Stimulated activated CD4-positive, alpha-beta T cell treated with anti-CD3 and anti-CD28 coated beads, Interleukin-2, amount 100 ng/mL, for 24 hours (primary cell): ENCODE measurements at regions not wholly inside any gene's neighbourhood (a gene's known extent, or its start where the extent isn't known, plus 50 kb on each side); places are given as distances from the start of the nearest gene placed in this dataset.

ENCODE experiments used
- DNase-seq, 2 donors: peaks; one replicate each; pipeline ENCODE4 v3.0.0-alpha.2; 2020

DNA sequence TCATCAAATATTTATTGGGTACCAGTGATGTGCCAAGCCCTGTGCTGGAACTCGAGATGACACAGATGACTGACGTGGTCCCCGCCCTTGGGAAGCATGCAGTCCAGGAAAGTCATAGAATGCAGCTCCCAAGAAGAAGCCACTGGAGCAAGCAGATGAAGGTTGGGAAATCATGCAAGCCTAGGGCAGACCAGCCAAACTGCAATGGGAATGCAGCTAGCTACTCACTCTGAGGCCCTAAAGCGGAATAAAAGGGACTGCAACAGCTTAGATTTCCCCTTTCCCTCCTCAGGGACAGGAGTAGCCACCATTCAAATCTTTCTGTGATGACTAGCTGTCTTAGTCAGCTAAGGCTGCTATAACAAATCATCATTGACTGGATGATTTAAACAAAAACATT, 152.2 kb downstream of the MAFB start:
- no peak for DNase-seq

DNA sequence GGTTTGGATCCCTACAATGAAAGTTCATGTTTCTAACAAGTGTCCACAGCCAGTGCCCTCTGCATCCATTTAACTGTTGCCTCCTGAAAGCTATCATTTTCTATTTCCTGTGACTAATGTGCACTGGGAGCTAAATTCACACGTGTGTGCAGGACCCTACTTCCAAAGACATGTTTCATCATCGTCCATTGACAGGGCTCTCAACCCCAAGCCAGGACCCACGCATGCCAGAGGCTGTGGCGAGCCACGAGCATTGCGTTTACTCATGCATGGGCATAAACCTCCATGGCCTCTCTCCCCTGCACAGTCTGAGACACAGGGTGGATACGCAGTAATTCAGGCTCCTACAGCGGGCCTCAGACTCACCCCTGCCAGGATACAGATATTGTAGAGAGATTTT, 153.2 kb downstream of the MAFB start:
- no peak for DNase-seq

DNA sequence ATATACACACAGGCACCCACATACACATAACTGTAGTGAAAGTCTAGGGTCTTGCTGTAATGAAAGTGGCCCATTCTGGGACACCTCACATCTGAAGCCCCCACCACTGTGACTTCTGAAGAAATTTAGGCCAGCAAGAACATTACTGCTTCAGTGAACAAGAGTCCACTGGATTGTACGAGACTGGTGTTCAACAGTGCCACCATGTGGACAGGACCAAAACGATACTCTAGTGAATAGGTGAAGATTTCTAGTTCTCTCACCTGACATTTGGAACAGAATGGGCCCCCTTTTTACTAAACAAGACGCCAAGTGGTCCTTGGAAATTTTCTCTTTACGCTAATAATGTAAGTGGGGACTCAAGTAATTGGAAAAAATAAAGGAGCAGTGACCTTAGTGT, 156.9 kb downstream of the MAFB start:
- peak in 1 of 2 donors; percentile 17 for DNase-seq

DNA sequence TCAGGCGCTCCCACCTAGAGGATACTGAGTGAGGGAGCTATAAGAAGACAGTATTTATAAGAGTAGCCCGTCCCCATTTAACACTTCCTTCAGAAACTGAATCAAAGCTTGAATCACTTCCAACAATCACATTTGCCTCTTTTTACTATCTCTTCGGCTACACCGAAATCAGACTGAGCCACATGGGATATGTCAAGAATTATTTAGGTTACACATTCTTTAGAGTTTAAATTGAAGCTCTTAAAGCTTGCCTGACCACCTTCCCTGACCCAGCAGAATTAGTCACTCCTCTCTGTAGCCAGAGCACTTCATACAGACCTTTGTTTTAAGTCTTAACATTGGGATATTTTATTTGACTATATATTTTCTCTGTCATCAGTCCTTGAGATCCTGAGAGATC, 163.7 kb downstream of the MAFB start:
- no peak for DNase-seq

DNA sequence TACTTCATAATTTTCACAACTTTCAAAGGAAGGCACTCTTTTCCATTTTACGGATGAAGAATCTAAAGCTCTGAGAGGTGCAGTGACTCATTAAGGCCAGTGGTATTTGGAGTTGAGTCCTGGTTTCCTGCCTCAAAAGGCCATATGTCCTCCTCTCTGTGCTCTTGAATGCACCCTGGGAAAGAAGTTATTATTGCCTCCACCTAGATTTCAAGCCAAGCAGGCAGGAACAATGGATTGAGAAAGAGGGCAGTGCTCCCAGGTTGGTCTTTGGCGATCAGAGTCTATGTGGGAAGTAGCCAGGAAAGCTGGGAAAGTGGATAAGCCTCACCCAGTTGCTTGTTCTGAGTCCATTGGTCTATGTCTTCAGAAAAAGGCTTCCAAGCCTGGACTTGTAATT, 165.0 kb downstream of the MAFB start:
- no peak for DNase-seq

DNA sequence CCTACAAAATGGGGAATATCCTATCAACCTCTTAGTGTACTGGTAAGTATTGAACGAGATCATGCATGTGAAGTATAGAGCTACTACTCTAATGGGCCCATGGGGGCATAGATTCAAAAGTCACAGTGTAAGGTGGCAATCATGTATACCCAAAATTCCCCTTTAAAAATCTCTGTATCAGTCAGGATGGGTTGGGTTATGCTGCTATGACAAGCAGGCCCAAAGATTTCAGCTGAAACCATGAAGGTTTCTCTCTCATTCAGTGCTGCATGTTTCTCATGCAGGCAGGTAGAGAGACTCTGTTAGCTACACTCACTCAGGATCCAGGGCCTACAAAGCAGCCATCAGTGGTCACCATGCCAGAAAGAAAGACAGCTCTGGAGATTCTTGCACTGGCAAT, 166.6 kb downstream of the MAFB start:
- DNase-seq, result no peak

DNA sequence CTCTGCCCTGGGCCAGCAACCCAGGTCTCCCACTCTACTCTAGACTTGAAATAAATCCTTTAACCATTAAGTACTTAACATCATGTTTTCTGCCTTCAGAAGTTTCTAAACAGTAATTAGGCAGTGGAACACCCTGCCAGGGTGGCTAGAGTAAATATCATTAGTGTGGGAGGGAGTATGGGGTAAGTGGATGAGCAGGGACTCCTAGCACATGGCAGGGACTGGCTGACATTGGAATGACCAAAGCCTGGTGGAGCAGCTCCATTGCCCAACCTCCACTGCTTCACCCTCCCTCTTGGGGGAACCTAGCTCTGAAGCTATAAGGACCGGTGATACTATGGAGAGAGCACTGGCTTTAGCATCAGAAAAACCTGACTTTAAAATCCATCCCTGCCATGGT, 167.1 kb downstream of the MAFB start:
- DNase-seq, result no peak

DNA sequence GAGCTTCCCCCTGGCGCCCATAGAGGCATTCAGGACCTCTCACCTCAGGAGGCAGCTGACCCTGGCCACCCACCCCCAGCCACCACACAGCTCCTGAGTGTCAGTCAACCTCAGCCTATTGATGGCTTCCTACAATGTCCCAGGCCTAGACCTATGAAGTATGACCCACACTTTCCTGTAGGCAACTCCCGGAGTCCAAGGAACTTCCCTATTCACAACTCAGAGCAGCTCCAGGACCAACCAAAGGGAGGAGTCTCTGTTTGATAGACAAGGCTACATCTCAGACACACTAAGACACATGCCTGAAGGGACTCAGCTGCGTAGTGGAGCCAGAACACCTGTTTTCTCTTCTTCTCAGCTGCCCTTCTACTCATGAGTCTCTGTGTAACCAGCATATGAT, 169.1 kb downstream of the MAFB start:
- no peak for DNase-seq

DNA sequence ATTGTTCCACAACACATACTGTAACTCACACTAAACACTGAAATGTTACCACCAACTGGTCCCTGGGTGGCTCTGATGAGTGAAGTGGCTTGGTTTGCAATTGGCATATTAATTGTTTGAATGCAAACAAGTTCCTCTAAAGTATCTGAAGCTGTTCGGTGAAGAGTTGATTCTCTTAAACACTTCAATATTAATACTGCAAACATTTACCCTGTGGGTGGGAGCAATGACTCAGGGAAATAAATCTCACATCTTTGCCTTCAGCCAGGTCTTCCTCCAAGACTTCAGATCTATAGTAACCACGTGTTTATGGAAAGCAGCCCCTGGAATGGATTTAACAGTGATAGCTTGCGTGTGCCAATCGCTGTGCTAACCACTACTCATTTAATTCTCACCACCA, 176.0 kb downstream of the MAFB start:
- no peak for DNase-seq

DNA sequence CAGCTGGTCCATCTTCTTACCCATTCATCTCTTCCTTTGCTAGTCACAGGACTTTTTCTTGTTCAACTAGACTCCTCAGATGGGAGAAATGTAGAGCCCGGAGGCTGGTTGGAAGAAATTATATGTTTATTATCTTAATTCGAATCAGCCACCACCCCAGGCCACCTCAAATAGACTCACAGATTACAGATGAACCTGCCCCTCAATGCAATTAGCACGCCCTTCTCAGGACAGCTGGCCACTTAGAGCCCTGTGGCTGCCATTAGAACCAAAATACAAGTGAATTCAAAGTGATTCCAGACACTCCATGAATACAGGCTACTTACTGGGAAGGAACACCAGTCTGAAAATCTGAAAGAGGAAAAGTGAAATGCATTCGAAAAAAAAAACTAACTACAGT, 176.4 kb downstream of the MAFB start:
- DNase-seq, result no peak

DNA sequence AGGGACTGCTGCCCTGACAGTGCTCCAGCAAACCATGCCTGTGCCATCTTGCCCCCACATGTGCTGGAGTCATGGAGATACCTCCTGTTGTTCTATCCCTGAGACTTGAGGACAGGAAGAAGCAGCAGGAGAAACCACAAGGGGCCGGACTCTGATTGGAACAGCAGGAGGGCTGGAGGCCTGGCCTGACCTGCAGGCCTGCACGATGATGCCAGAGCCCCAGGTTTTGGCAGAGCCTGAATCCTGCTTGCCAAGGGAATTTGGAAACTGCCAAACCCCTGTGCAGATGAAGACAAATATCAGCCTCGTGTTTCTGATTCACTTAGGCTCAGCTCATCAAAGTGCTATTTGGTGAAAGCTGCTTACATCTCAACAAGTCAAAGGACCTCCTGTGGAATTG, 177.6 kb downstream of the MAFB start:
- no peak for DNase-seq

DNA sequence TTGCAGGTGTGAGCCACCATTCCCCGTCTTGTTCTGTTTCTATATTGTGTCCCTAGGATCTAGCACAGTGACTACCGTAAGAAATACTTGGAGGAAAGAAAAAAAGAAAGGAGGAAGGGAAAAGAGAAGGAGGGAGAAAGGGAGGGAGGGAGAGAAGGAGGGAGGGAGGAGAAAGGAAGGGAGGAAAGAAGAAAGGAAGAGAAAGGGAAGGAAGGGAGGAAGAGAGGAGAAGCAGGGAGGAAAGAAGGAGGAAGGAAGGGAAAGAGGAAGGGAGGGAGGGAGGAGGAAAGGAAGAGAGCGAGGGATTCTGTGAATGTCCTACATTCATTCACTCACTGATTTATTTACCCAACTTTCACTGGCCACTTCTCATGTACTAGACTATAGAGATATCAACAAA, 178.4 kb downstream of the MAFB start:
- DNase-seq, result no peak

DNA sequence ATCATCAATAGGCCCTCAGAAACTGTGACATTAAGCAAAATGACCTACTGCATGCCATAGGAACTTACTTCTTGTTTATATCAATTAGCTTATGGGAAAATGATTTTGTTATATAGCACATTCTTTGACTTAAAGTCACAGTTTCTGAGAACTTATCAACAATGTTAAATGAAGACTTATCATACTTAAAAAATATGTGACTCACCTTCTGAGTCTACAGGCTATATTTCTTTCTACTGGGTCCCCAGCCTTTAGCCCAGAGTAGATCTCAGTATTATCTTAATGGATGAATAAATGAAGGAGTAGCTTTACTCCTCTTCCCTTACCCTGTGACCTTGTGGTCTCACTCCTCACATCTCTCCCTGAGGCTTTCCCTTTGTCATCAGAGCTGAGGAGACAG, 180.2 kb downstream of the MAFB start:
- no peak for DNase-seq

DNA sequence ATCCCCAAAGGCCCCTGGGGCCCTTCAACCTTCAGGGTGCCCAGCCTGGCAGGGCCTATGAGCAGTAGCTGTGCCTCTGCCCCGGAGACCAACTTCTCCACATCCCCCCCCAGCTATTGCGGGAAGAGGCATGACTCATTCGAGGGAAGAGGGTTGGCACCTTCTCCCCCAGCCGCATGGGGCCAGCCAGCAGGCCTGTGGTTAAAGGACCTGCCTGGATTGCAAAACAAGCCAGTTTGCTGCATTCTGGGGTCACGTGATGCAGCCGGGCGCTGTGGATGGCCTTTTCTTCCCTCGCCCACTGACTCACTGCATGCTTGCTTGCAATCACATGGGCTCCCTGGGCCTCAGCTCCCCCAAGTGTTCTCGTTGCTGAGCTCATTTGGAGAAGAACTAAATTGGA, 182.5 kb downstream of the MAFB start:
- DNase-seq, result peak in 1 of 2 donors; percentile 13

DNA sequence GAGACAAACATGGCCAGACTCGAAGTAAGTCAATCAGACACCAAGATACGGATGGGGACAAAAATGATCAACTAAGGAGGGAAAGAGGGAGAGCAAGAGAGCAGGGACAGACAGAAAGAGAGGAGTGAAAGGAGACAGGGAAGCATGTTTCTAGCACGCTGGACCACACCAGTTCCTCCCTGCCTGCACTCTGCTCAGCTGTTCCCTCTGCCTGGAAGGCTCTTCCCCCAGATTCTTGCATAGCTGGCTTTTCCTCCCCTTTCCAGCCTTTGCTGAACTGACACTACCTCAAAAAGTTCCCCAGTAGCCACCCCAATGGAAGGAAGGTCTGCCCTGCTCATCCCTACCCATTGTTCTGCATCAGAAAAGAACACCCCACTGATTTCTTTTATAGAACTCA, 185.9 kb downstream of the MAFB start:
- DNase-seq, result no peak

DNA sequence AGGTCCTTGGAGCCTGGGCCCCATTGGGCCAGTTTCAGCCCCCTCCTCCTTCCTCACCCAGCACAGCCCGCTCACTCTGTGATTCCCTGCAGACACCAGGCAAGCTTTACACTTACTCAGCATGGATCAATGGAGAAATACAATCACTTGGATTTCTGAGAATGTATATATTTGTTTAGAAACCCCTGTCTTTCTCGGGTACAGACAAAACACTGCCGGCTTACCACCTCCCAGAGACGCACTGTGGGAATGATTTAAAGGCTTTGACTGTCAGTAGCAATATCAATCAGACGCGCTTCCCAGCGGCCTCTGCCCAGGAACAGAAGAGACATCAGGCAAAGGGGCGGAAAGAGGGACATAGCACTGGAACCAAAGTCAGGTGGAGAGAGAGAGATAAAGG, 186.5 kb downstream of the MAFB start:
- no peak for DNase-seq

DNA sequence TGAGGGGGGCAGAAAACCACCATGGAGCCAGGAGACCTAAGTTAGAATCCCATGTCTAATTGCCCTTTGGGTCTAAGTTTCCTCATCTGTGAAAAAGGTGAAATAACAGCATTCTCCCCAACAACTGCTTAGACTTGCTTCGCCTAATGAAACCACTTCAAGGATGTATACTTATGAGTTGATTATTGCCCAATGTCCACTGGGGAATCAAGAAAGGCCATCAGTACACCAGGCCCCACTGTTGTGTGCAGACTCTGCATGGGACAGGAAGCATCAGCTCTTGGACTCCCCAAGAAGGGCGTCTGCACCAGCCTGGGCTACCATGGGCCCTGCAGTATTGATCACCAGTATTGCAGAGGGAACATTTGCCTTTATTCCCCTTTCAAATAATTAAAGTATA, 189.6 kb downstream of the MAFB start:
- DNase-seq, result no peak

DNA sequence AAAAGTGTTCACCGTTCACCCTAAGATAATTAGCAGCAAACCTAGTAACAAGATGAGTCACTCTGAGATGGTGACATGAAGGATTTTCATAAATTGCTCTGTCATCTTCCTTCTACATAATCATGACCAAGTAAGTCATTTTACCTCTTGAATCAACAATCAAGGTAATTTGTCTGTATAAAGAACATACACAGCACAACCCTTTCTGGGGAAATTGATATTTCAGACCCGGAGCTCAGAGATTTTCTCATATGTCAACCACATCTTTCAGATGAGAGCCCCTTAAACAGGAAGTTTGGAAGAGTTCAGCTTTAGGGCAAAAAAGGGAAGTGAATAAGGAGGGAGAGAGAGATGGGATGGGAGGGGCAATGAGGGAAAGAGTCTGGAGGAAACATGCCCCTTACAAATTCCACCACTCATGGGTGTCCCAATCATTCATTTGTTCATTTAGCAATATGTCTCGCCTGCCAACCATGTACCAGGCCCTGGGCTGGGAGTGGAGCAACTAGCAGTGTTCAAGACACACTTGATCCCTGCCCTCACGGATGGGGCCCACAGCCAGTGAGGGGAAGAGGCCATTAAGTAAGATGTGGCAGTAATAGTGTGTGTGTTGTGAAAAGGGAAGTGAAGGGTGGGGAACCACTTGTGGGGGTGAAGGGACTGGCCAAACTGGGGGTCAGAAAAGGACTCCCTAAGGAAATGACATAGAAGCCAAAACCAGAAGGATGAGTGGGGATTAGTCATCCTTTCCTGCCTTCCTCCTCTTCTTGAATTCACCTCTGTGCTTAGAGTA, 190.9 kb downstream of the MAFB start:
- DNase-seq, result no peak

DNA sequence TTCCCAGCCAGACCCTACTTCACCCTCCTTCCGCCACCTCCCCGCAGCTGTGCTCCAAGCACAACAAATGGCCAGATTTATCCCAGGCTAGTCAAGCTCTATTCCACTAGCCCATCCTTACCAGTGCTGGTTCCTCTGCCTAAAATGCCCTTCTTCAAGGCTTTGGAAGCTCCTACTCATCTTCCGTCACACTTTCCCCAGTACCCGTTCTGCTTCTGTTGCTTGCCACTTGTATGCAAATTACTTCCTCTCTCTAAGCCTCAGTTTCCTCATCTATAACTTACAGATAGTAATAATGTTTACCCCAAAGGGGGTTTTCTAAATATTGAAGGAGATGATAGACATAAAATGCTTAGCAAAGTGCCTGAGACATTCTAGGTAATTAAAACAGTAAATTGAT, 193.1 kb downstream of the MAFB start:
- DNase-seq, result no peak

DNA sequence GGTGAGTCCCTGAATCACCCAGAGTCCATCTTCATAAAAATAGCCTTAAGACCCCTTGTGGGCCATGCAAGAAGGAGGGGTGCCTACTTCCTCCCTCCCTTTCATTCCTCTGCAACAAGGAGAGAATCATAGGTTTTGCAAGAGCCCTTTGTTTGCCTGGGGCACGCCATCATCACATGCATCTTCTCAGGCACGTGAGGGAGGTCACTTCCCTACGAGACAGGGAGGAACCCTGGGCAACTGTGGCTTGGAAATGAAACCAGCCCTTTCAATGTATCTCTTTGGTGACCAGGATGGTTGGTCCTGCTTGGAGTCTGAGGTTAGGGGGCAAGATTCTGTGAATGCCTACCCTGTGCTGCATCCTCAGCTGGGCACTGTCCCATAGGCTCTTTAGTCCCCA, 194.8 kb downstream of the MAFB start:
- DNase-seq, result no peak

DNA sequence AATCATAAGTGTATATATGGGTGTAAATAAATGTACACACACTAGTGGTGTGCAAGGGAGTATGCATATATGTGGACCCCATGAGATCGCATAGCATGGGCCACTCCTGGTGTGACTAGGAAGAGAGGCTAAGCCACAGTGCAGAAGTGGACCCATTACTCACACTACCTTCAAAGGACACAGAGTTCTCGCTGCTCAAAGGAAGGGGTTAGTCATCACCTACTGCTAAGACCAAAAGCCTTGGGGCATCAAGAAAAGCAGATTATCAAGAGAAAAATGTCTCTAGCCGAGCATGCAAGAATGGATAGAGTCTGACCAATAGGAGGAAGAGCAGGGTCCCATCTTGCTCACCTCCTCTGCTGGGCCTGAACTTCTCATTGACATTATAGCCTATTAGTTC, 195.5 kb downstream of the MAFB start:
- no peak for DNase-seq

DNA sequence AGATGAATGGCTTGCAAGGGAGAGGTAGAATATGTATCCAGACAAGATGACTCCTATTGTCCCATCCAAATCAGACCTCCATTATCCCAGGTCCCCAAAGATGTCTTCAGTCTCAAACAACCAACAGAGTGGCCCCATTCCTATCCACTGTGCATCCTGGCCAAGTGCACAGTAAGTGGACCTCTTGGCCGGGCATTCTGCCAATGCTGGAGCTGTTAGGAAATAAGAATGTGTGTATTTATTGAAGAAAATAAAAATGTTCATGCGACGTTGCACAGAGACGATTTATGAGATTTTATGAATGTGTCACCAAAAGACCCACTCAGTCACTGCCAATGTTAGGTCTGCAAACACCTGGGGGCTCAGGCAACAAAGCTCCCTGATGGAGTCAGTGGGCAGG, 196.0 kb downstream of the MAFB start:
- DNase-seq, result no peak

DNA sequence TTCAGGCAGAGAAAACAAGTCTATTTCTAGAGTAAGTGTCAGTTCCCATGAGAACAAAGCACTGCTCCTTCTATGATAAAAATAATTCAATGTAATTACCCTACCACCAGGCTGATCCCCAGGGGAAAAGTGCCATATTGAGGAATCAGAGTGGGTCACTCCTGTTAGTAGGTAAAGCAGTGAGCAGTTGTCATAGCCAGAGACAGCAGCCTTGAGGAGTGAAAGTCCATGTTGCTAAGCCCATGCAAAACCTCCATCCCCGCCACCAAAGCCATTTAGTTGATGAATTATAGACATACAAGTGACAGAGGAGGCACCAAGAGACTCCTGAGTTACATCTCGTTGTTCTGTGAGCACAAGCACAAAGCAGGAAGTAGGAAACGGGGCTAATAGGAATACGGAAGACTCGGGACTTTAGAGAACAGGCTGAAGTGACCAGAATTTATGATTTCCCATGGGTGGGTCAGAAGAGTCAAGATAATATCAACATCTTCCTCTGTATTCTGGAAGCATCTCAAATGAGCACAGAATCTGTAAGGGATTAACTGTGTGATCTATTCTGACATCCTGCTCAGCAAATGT, 197.9 kb downstream of the MAFB start:
- DNase-seq, result no peak

DNA sequence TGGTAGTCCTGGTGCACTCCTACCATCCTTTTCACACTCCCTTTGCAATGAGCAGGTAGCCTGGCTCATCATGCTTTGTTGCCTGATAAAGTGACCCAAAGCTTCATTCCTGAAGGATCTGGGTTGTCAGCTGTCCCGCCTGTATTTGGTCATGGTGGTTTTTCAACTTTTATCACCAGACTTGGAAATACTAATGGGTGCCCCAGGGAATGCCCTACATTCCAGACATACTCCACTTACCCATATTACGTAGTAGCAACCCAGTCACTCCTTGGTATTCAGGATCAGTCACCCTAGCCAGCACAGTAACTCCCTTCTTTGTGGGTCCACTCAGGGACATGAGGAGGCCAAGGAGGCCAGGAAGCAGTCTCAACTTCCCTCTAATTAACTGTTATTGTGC, 199.2 kb downstream of the MAFB start:
- DNase-seq, result no peak

DNA sequence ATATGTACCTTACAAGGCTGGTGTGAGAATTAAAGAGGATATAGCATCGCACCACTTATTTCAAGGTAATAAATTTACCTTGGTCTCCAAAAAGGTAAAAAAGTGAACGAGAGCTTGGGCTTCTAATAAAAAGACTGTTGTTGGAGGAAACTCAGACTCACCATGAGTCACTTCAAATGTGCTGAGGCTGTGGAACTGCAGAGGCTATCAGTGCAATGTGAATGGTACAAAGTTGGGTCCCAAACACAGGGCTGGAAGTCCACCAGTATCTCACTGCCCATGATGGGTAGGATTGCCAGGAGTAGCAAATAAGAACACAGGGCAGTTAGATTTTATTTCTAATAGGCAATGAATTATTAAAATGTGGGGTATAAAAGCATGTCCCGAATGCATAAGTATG, 200.6 kb downstream of the MAFB start:
- DNase-seq, result no peak
